ENCODE measurements at regions not wholly inside any gene's neighbourhood (a gene's known extent, or its start where the extent isn't known, plus 50 kb on each side); places are given as distances from the start of the nearest gene placed in this dataset.

DNA sequence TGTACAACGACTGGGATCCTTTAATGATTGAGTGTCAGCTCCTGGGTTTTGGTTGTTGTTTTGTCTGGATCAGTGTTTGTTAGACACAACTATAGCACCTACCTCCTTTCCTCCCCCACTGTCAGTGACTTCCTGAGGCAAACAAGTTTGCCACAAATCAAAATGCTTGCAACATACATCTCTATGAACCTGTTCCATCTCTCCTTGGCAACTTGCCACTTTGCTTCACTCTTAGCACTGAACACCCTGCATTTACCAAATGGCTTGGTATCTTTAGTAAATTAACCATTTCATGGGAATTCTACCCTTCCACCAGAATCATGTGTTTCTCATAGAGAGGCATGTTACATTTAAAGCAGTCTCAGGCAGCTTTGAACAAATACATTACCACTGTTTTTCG, 301.1 kb upstream of the TANK start:
- no peaks in the 10 kb centered on the region for H3K4me1 Mint-ChIP-seq
- DNase-seq (no peak), ATAC-seq (ENCODE audit: low read depth) (no peak)
- H3K4me3 ChIP-seq (ENCODE audit: control extremely low read depth in 1 of 5, extremely low read depth in 1 of 5, insufficient read depth in 1 of 5, low read depth in 2 of 5, low read length in 4 of 5), result no peak overlapping the region
- no peak overlapping the region for H3K4me2 ChIP-seq (replicated peaks; ENCODE audit: low read depth, low read length, poor library complexity, severe bottlenecking)
- H3K4me3 Mint-ChIP-seq, result no peak overlapping the region
- H3K9me3 ChIP-seq (ENCODE audit: control extremely low read depth in 1 of 3, control insufficient read depth in 2 of 3, insufficient read depth in 1 of 3, low read length in 2 of 3), result no peaks in the 10 kb centered on the region
- WGBS (ENCODE audit: insufficient coverage), result no CpG with 5 or more reads among the region's 2 CpGs
- intact Hi-C loops (cut with micrococcal nuclease), result no loop called here
- TF ChIP-seq CTCF (IDR thresholded peaks at IDR 0.05), result no peak
- no peak for TF ChIP-seq EZH2 (IDR thresholded peaks at IDR 0.05; ENCODE audit: borderline replicate concordance, insufficient read depth, low read depth, low read length, poor library complexity, severe bottlenecking)
- H3K4me1 ChIP-seq (ENCODE audit: control insufficient read depth in 2 of 2, insufficient read depth in 2 of 2, low read length in 2 of 2), result no peaks in the 10 kb centered on the region
- CTCF ChIA-PET, result no interaction called here
- peaks cover 0 to 6% (median 0%) of the 10 kb centered on the region in 4 experiments for H3K27me3 ChIP-seq (replicated peaks in 1 of 4; ENCODE audit: control extremely low read depth in 1 of 4, control insufficient read depth in 3 of 4, insufficient read depth in 4 of 4, low read length in 3 of 4)
- POLR2A ChIA-PET, result no interaction called here
- no peak overlapping the region for H3K9ac ChIP-seq (ENCODE audit: low read length)
- H3K36me3 ChIP-seq (replicated peaks in 1 of 2; ENCODE audit: control extremely low read depth in 1 of 2, control insufficient read depth in 1 of 2, extremely low read depth in 1 of 2, insufficient read depth in 2 of 2, low read length in 1 of 2), result no peaks in the 10 kb centered on the region
- no peak overlapping the region for H2AFZ ChIP-seq (ENCODE audit: insufficient read depth, low read depth, low read length, poor library complexity, severe bottlenecking)
- peaks cover 17% of the 10 kb centered on the region for H3K27me3 Mint-ChIP-seq
- H3K27ac Mint-ChIP-seq, result no peak overlapping the region
- H3K9me3 Mint-ChIP-seq (ENCODE audit: insufficient read depth), result no peaks in the 10 kb centered on the region
- H4K20me1 ChIP-seq (ENCODE audit: control insufficient read depth, insufficient read depth, low read length, poor library complexity, severe bottlenecking), result no peaks in the 10 kb centered on the region
- no peak overlapping the region for H3K27ac ChIP-seq (ENCODE audit: low read length in 2 of 2)
- H3K79me2 ChIP-seq (ENCODE audit: control insufficient read depth, insufficient read depth, low read length), result no peaks in the 10 kb centered on the region

DNA sequence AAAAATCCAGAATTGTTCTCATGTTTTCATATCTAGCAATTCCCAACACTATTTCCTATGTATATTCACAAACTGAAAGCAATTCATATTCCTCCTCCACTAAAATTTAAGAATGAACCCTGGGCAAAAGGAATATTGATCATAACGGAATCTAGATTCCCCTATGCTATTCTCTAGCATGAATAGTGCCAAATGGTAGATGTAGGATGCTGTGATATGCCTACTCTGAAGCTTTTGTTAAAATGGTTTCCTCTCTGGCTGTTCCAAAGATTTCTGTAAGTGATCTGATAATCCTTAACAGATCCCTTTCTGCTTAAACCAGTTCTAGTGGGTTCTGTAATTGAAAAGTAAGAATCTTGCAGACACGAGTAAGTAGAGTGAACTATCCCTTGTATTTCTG, 298.0 kb upstream of the TANK start:
- H3K27me3 ChIP-seq (replicated peaks in 1 of 4; ENCODE audit: control extremely low read depth in 1 of 4, control insufficient read depth in 3 of 4, insufficient read depth in 4 of 4, low read length in 3 of 4), result peaks cover 0 to 6% (median 0%) of the 10 kb centered on the region in 4 experiments
- Mint-ChIP-seq H3K27me3 (peaks cover 17% of the 10 kb centered on the region), H3K9me3 (ENCODE audit: insufficient read depth) (no peaks in the 10 kb centered on the region), H3K27ac (no peak overlapping the region), H3K4me3 (no peak overlapping the region), H3K4me1 (no peaks in the 10 kb centered on the region)
- H2AFZ ChIP-seq (ENCODE audit: insufficient read depth, low read depth, low read length, poor library complexity, severe bottlenecking), result no peak overlapping the region
- no peak overlapping the region for H3K4me2 ChIP-seq (replicated peaks; ENCODE audit: low read depth, low read length, poor library complexity, severe bottlenecking)
- ATAC-seq (ENCODE audit: low read depth) (no peak), DNase-seq (no peak)
- no peaks in the 10 kb centered on the region for H3K36me3 ChIP-seq (replicated peaks in 1 of 2; ENCODE audit: control extremely low read depth in 1 of 2, control insufficient read depth in 1 of 2, extremely low read depth in 1 of 2, insufficient read depth in 2 of 2, low read length in 1 of 2)
- POLR2A ChIA-PET, result no interaction called here
- H3K27ac ChIP-seq (ENCODE audit: low read length in 2 of 2), result no peak overlapping the region
- no peaks in the 10 kb centered on the region for H3K4me1 ChIP-seq (ENCODE audit: control insufficient read depth in 2 of 2, insufficient read depth in 2 of 2, low read length in 2 of 2)
- TF ChIP-seq EZH2 (IDR thresholded peaks at IDR 0.05; ENCODE audit: borderline replicate concordance, insufficient read depth, low read depth, low read length, poor library complexity, severe bottlenecking) (no peak), CTCF (IDR thresholded peaks at IDR 0.05) (no peak)
- no peaks in the 10 kb centered on the region for H3K79me2 ChIP-seq (ENCODE audit: control insufficient read depth, insufficient read depth, low read length)
- H3K4me3 ChIP-seq (ENCODE audit: control extremely low read depth in 1 of 5, extremely low read depth in 1 of 5, insufficient read depth in 1 of 5, low read depth in 2 of 5, low read length in 4 of 5), result no peak overlapping the region
- H3K9ac ChIP-seq (ENCODE audit: low read length), result no peak overlapping the region
- CTCF ChIA-PET, result no interaction called here
- intact Hi-C loops (cut with micrococcal nuclease), result no loop called here
- H3K9me3 ChIP-seq (ENCODE audit: control extremely low read depth in 1 of 3, control insufficient read depth in 2 of 3, insufficient read depth in 1 of 3, low read length in 2 of 3), result no peaks in the 10 kb centered on the region
- H4K20me1 ChIP-seq (ENCODE audit: control insufficient read depth, insufficient read depth, low read length, poor library complexity, severe bottlenecking), result no peaks in the 10 kb centered on the region
- no CpG with 5 or more reads among the region's 2 CpGs for WGBS (ENCODE audit: insufficient coverage)

Measured in B cell (primary cell).